ENCODE measurements at regions not wholly inside any gene's neighbourhood (a gene's known extent, or its start where the extent isn't known, plus 50 kb on each side); places are given as distances from the start of the nearest gene placed in this dataset.

- no peak overlapping the region for H3K4me3 ChIP-seq
- H3K27me3 ChIP-seq = peaks cover 0 to 6% (median 0%) of the 10 kb centered on the region in 4 donors
- H3K27ac ChIP-seq = no peak overlapping the region
- H3K36me3 ChIP-seq = no peaks in the 10 kb centered on the region
- TF ChIP-seq CTCF (IDR thresholded peaks at IDR 0.05) = no peak
- TF ChIP-seq POLR2A (IDR thresholded peaks at IDR 0.05) = no peak
- DNase-seq = no peak
- intact Hi-C loops (cut with DNase I) = no loop called here
- no peaks in the 10 kb centered on the region for H3K4me1 ChIP-seq
- WGBS, 2 donors = 76 to 79% methylated on average over 4 of the region's 4 CpGs
- H3K9me3 ChIP-seq = no peaks in the 10 kb centered on the region
Measured at GRCh38 chr10:35745617-35746403, 103.7 kb upstream of the FZD8 start.

DNA sequence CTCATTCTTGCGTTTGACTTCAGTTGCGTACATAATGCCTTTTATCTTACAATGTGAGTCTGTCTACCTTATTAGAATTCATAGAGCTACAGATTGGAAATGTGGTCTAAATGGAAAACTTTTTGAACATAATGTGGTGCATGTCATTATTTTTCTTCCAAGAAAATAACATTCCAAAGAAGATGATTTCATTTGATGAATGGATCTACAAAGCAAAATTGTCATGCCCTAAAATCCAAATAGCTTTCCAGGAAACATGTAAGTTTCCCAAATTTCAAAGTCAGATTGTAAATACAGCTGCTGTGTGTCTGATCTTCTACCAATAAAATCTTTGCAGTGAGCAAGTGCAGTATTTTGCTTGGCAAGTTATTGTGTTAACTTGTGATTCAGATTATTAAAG, 101.8 kb upstream of the FZD8 start:
- 66 to 86% methylated on average over 2 of the region's 2 CpGs for WGBS, 2 donors
- no peak for DNase-seq
- TF ChIP-seq CTCF (IDR thresholded peaks at IDR 0.05) = no peak
- TF ChIP-seq POLR2A (IDR thresholded peaks at IDR 0.05) = no peak
- no peaks in the 10 kb centered on the region for H3K4me1 ChIP-seq
- no peak overlapping the region for H3K4me3 ChIP-seq
- no peak overlapping the region for H3K27ac ChIP-seq
- no peaks in the 10 kb centered on the region for H3K9me3 ChIP-seq
- H3K27me3 ChIP-seq = peaks cover 0 to 6% (median 0%) of the 10 kb centered on the region in 4 donors
- H3K36me3 ChIP-seq = no peaks in the 10 kb centered on the region
- intact Hi-C loops (cut with DNase I) = no loop called here

GRCh38 chr10:35743351-35743750, 101.3 kb upstream of the FZD8 start:
- Histone ChIP-seq H3K9me3 (no peaks in the 10 kb centered on the region), H3K27ac (no peak overlapping the region), H3K4me3 (no peak overlapping the region), H3K27me3 (peaks cover 0 to 6% (median 0%) of the 10 kb centered on the region in 4 donors), H3K4me1 (no peaks in the 10 kb centered on the region), H3K36me3 (no peaks in the 10 kb centered on the region)
- intact Hi-C loops (cut with DNase I) = no loop called here
- no peak for DNase-seq
- TF ChIP-seq CTCF (IDR thresholded peaks at IDR 0.05) (no peak), POLR2A (IDR thresholded peaks at IDR 0.05) (no peak)

GRCh38 chr10:35739998-35740397, 97.9 kb upstream of the FZD8 start:
- no peaks in the 10 kb centered on the region for H3K4me1 ChIP-seq
- intact Hi-C loops (cut with DNase I) = no loop called here

DNA sequence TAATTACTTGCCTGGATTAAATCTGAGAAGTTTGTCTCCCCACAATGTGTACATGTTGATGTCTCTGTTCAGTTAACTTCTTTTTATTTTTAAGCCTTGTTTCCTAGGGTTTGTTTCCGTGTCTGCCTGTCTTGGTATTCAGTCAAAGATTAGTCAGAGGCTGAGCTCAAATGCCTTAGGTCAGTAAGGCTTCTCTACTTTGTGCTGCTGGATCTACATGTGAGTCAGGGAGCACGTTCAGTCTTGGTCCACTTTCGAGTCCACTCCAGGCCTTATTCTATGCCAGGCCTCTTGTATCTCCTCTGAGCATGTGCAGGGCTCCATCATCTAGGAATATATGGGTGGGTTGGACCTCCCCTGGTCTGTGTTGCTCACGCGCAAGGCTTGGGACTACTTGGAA, 93.3 kb upstream of the FZD8 start:
- Histone ChIP-seq H3K27ac (no peak overlapping the region), H3K27me3 (no peaks in the 10 kb centered on the region), H3K9me3 (no peaks in the 10 kb centered on the region), H3K4me3 (no peak overlapping the region), H3K36me3 (no peaks in the 10 kb centered on the region), H3K4me1 (no peaks in the 10 kb centered on the region)
- TF ChIP-seq POLR2A (IDR thresholded peaks at IDR 0.05) (no peak), CTCF (IDR thresholded peaks at IDR 0.05) (no peak)
- intact Hi-C loops (cut with DNase I) = no loop called here
- WGBS, 2 donors = 70 to 76% methylated on average over 5 of the region's 5 CpGs
- DNase-seq = no peak

More at GRCh38 chr10:35739998-35740397, 97.9 kb upstream of the FZD8 start:
- no peaks in the 10 kb centered on the region for H3K36me3 ChIP-seq
- TF ChIP-seq CTCF (IDR thresholded peaks at IDR 0.05) = no peak
- TF ChIP-seq POLR2A (IDR thresholded peaks at IDR 0.05) = no peak
- no peaks in the 10 kb centered on the region for H3K9me3 ChIP-seq
- no peak overlapping the region for H3K27ac ChIP-seq
- H3K4me3 ChIP-seq = no peak overlapping the region
- no peaks in the 10 kb centered on the region for H3K27me3 ChIP-seq
- DNase-seq = no peak
